ENCODE measurements at regions not wholly inside any gene's neighbourhood (a gene's known extent, or its start where the extent isn't known, plus 50 kb on each side); places are given as distances from the start of the nearest gene placed in this dataset.

- Histone ChIP-seq H3K79me1 (ENCODE audit: low read length) (no peaks in the 10 kb centered on the region), H2BK5ac (ENCODE audit: low read length) (no peak overlapping the region), H3K27ac (ENCODE audit: low read depth, low read length) (no peak overlapping the region), H3K18ac (ENCODE audit: low read length) (no peak overlapping the region), H3K23ac (ENCODE audit: low read length) (no peak overlapping the region), H3K4me1 (ENCODE audit: control insufficient read depth, low read depth, low read length) (no peaks in the 10 kb centered on the region), H3K4me2 (ENCODE audit: low read length) (no peak overlapping the region), H3K36me3 (ENCODE audit: control insufficient read depth, insufficient read depth, low read length) (no peaks in the 10 kb centered on the region), H2BK120ac (ENCODE audit: low read depth, low read length) (no peak overlapping the region), H3K4me3 (ENCODE audit: low read length) (no peak overlapping the region), H4K8ac (ENCODE audit: low read depth, low read length) (no peak overlapping the region), H3K4ac (ENCODE audit: low read depth, low read length) (no peak overlapping the region), H3K9ac (ENCODE audit: low read length) (no peak overlapping the region), H3K56ac (ENCODE audit: low read length) (no peak overlapping the region), H2BK15ac (replicated peaks; ENCODE audit: low read depth) (no peak overlapping the region), H3K27me3 (ENCODE audit: insufficient read depth, low read length, poor library complexity) (no peaks in the 10 kb centered on the region), H3K79me2 (ENCODE audit: control insufficient read depth, insufficient read depth, low read length) (no peaks in the 10 kb centered on the region), H2AK5ac (ENCODE audit: low read length) (no peak overlapping the region), H4K5ac (ENCODE audit: low read length) (no peak overlapping the region)
- DNase-seq, result no peak
- WGBS (ENCODE audit: extremely low coverage, insufficient coverage, low lambda C conversion rate), result no CpG with 5 or more reads among the region's 1 CpG
Observed at GRCh38 chr11:101277036-101277435, 147.4 kb upstream of the PGR start.

- no peaks in the 10 kb centered on the region for H3K27me3 ChIP-seq (ENCODE audit: insufficient read depth, low read length, poor library complexity)
Observed at GRCh38 chr11:101269990-101270660, 140.5 kb upstream of the PGR start.

GRCh38 chr11:101269390-101269789, 139.8 kb upstream of the PGR start:
- no peak overlapping the region for H4K8ac ChIP-seq (ENCODE audit: low read depth, low read length)
- no peak for DNase-seq
- no peaks in the 10 kb centered on the region for H3K79me2 ChIP-seq (ENCODE audit: control insufficient read depth, insufficient read depth, low read length)
- H4K5ac ChIP-seq (ENCODE audit: low read length), result no peak overlapping the region
- no peaks in the 10 kb centered on the region for H3K79me1 ChIP-seq (ENCODE audit: low read length)
- no peak overlapping the region for H3K56ac ChIP-seq (ENCODE audit: low read length)
- no peak overlapping the region for H2AK5ac ChIP-seq (ENCODE audit: low read length)
- H2BK15ac ChIP-seq (replicated peaks; ENCODE audit: low read depth), result no peak overlapping the region
- no peak overlapping the region for H3K4me3 ChIP-seq (ENCODE audit: low read length)
- no peaks in the 10 kb centered on the region for H3K27me3 ChIP-seq (ENCODE audit: insufficient read depth, low read length, poor library complexity)
- no peak overlapping the region for H2BK120ac ChIP-seq (ENCODE audit: low read depth, low read length)
- no peaks in the 10 kb centered on the region for H3K36me3 ChIP-seq (ENCODE audit: control insufficient read depth, insufficient read depth, low read length)
- H2BK5ac ChIP-seq (ENCODE audit: low read length), result no peak overlapping the region
- H3K27ac ChIP-seq (ENCODE audit: low read depth, low read length), result no peak overlapping the region
- H3K23ac ChIP-seq (ENCODE audit: low read length), result no peak overlapping the region
- no CpG with 5 or more reads among the region's 2 CpGs for WGBS (ENCODE audit: extremely low coverage, insufficient coverage, low lambda C conversion rate)
- H3K9ac ChIP-seq (ENCODE audit: low read length), result no peak overlapping the region
- no peak overlapping the region for H3K4me2 ChIP-seq (ENCODE audit: low read length)
- no peak overlapping the region for H3K4ac ChIP-seq (ENCODE audit: low read depth, low read length)
- no peak overlapping the region for H3K18ac ChIP-seq (ENCODE audit: low read length)
- H3K4me1 ChIP-seq (ENCODE audit: control insufficient read depth, low read depth, low read length), result no peaks in the 10 kb centered on the region

More at GRCh38 chr11:101269990-101270660, 140.5 kb upstream of the PGR start:
- Histone ChIP-seq H4K8ac (ENCODE audit: low read depth, low read length) (no peak overlapping the region), H3K79me1 (ENCODE audit: low read length) (no peaks in the 10 kb centered on the region), H2BK120ac (ENCODE audit: low read depth, low read length) (no peak overlapping the region), H3K79me2 (ENCODE audit: control insufficient read depth, insufficient read depth, low read length) (no peaks in the 10 kb centered on the region), H3K27ac (ENCODE audit: low read depth, low read length) (no peak overlapping the region), H3K23ac (ENCODE audit: low read length) (no peak overlapping the region), H3K4me3 (ENCODE audit: low read length) (no peak overlapping the region), H3K56ac (ENCODE audit: low read length) (no peak overlapping the region), H3K9ac (ENCODE audit: low read length) (no peak overlapping the region), H2AK5ac (ENCODE audit: low read length) (no peak overlapping the region), H3K36me3 (ENCODE audit: control insufficient read depth, insufficient read depth, low read length) (no peaks in the 10 kb centered on the region), H3K4me2 (ENCODE audit: low read length) (no peak overlapping the region), H2BK15ac (replicated peaks; ENCODE audit: low read depth) (no peak overlapping the region), H4K5ac (ENCODE audit: low read length) (no peak overlapping the region), H3K4ac (ENCODE audit: low read depth, low read length) (no peak overlapping the region), H3K18ac (ENCODE audit: low read length) (no peak overlapping the region), H3K4me1 (ENCODE audit: control insufficient read depth, low read depth, low read length) (no peaks in the 10 kb centered on the region), H2BK5ac (ENCODE audit: low read length) (no peak overlapping the region)
- no peak for DNase-seq
- WGBS (ENCODE audit: extremely low coverage, insufficient coverage, low lambda C conversion rate), result no CpG with 5 or more reads among the region's 3 CpGs

GRCh38 chr11:101267654-101268053, 138.0 kb upstream of the PGR start:
- no peak overlapping the region for H4K8ac ChIP-seq (ENCODE audit: low read depth, low read length)
- H3K4me3 ChIP-seq (ENCODE audit: low read length), result no peak overlapping the region
- no peak overlapping the region for H3K4ac ChIP-seq (ENCODE audit: low read depth, low read length)
- no peak overlapping the region for H3K27ac ChIP-seq (ENCODE audit: low read depth, low read length)
- no peak overlapping the region for H2BK15ac ChIP-seq (replicated peaks; ENCODE audit: low read depth)
- no peaks in the 10 kb centered on the region for H3K4me1 ChIP-seq (ENCODE audit: control insufficient read depth, low read depth, low read length)
- no peak overlapping the region for H2AK5ac ChIP-seq (ENCODE audit: low read length)
- no peaks in the 10 kb centered on the region for H3K36me3 ChIP-seq (ENCODE audit: control insufficient read depth, insufficient read depth, low read length)
- H3K18ac ChIP-seq (ENCODE audit: low read length), result no peak overlapping the region
- no peak overlapping the region for H2BK120ac ChIP-seq (ENCODE audit: low read depth, low read length)
- no peak overlapping the region for H3K9ac ChIP-seq (ENCODE audit: low read length)
- H4K5ac ChIP-seq (ENCODE audit: low read length), result no peak overlapping the region
- DNase-seq, result no peak
- no peak overlapping the region for H3K56ac ChIP-seq (ENCODE audit: low read length)
- no peaks in the 10 kb centered on the region for H3K27me3 ChIP-seq (ENCODE audit: insufficient read depth, low read length, poor library complexity)
- H2BK5ac ChIP-seq (ENCODE audit: low read length), result no peak overlapping the region
- no peak overlapping the region for H3K23ac ChIP-seq (ENCODE audit: low read length)
- no peaks in the 10 kb centered on the region for H3K79me2 ChIP-seq (ENCODE audit: control insufficient read depth, insufficient read depth, low read length)
- no peak overlapping the region for H3K4me2 ChIP-seq (ENCODE audit: low read length)
- no peaks in the 10 kb centered on the region for H3K79me1 ChIP-seq (ENCODE audit: low read length)

GRCh38 chr11:101264306-101264705, 134.7 kb upstream of the PGR start:
- no peaks in the 10 kb centered on the region for H3K27me3 ChIP-seq (ENCODE audit: insufficient read depth, low read length, poor library complexity)
- H3K18ac ChIP-seq (ENCODE audit: low read length), result no peak overlapping the region
- no peak overlapping the region for H4K8ac ChIP-seq (ENCODE audit: low read depth, low read length)
- no peak overlapping the region for H3K56ac ChIP-seq (ENCODE audit: low read length)
- no peaks in the 10 kb centered on the region for H3K79me1 ChIP-seq (ENCODE audit: low read length)
- no peak overlapping the region for H2BK5ac ChIP-seq (ENCODE audit: low read length)
- H3K4me3 ChIP-seq (ENCODE audit: low read length), result no peak overlapping the region
- H3K36me3 ChIP-seq (ENCODE audit: control insufficient read depth, insufficient read depth, low read length), result no peaks in the 10 kb centered on the region
- H3K23ac ChIP-seq (ENCODE audit: low read length), result no peak overlapping the region
- no peak overlapping the region for H4K5ac ChIP-seq (ENCODE audit: low read length)
- no peak for DNase-seq
- no peak overlapping the region for H3K27ac ChIP-seq (ENCODE audit: low read depth, low read length)
- H3K4ac ChIP-seq (ENCODE audit: low read depth, low read length), result no peak overlapping the region
- H3K4me2 ChIP-seq (ENCODE audit: low read length), result no peak overlapping the region
- H3K79me2 ChIP-seq (ENCODE audit: control insufficient read depth, insufficient read depth, low read length), result no peaks in the 10 kb centered on the region
- H3K9ac ChIP-seq (ENCODE audit: low read length), result no peak overlapping the region
- WGBS (ENCODE audit: extremely low coverage, insufficient coverage, low lambda C conversion rate), result no CpG with 5 or more reads among the region's 4 CpGs
- H2AK5ac ChIP-seq (ENCODE audit: low read length), result no peak overlapping the region
- H2BK15ac ChIP-seq (replicated peaks; ENCODE audit: low read depth), result no peak overlapping the region
- no peaks in the 10 kb centered on the region for H3K4me1 ChIP-seq (ENCODE audit: control insufficient read depth, low read depth, low read length)
- H2BK120ac ChIP-seq (ENCODE audit: low read depth, low read length), result no peak overlapping the region

- H3K9ac ChIP-seq (ENCODE audit: low read length), result no peak overlapping the region
- H4K5ac ChIP-seq (ENCODE audit: low read length), result no peak overlapping the region
- no peaks in the 10 kb centered on the region for H3K79me2 ChIP-seq (ENCODE audit: control insufficient read depth, insufficient read depth, low read length)
- H3K23ac ChIP-seq (ENCODE audit: low read length), result no peak overlapping the region
- no peak overlapping the region for H2BK15ac ChIP-seq (replicated peaks; ENCODE audit: low read depth)
- no peaks in the 10 kb centered on the region for H3K27me3 ChIP-seq (ENCODE audit: insufficient read depth, low read length, poor library complexity)
- no peak overlapping the region for H3K4me2 ChIP-seq (ENCODE audit: low read length)
- H3K4me3 ChIP-seq (ENCODE audit: low read length), result no peak overlapping the region
- H3K18ac ChIP-seq (ENCODE audit: low read length), result no peak overlapping the region
- no peak overlapping the region for H3K4ac ChIP-seq (ENCODE audit: low read depth, low read length)
- no peaks in the 10 kb centered on the region for H3K4me1 ChIP-seq (ENCODE audit: control insufficient read depth, low read depth, low read length)
- no peak overlapping the region for H3K56ac ChIP-seq (ENCODE audit: low read length)
- no peaks in the 10 kb centered on the region for H3K79me1 ChIP-seq (ENCODE audit: low read length)
- no peak overlapping the region for H2BK5ac ChIP-seq (ENCODE audit: low read length)
- H2BK120ac ChIP-seq (ENCODE audit: low read depth, low read length), result no peak overlapping the region
- no peak overlapping the region for H3K27ac ChIP-seq (ENCODE audit: low read depth, low read length)
- H2AK5ac ChIP-seq (ENCODE audit: low read length), result no peak overlapping the region
- DNase-seq, result no peak
- no peaks in the 10 kb centered on the region for H3K36me3 ChIP-seq (ENCODE audit: control insufficient read depth, insufficient read depth, low read length)
- no peak overlapping the region for H4K8ac ChIP-seq (ENCODE audit: low read depth, low read length)
- WGBS (ENCODE audit: extremely low coverage, insufficient coverage, low lambda C conversion rate), result no CpG with 5 or more reads among the region's 1 CpG
Observed at GRCh38 chr11:101262995-101263394, 133.4 kb upstream of the PGR start.

All from mesendoderm (in vitro differentiated cells).